Activated CD4-positive, alpha-beta T cell treated with anti-CD3 and anti-CD28 coated beads, Interleukin-2, amount 10 ng/mL, durations not matched to agents 24 days and 14 days (primary cell): ENCODE measurements at regions not wholly inside any gene's neighbourhood (a gene's known extent, or its start where the extent isn't known, plus 50 kb on each side); places are given as distances from the start of the nearest gene placed in this dataset.
A peak's percentile ranks its signal among the peaks of the same experiment; 100 is the strongest.

ENCODE experiments used
- DNase-seq: peaks from one replicate; pipeline ENCODE4 v3.0.0; 2022
- H3K27ac Mint-ChIP-seq: one replicate; pipeline ENCODE4 v1.8.0; 2022; ENCODE audit warnings: mild to moderate bottlenecking, mixed read lengths
- H3K27me3 Mint-ChIP-seq: one replicate; pipeline ENCODE4 v1.8.0; 2022; ENCODE audit warnings: mixed read lengths
- H3K36me3 Mint-ChIP-seq: one replicate; pipeline ENCODE4 v1.8.0; 2022; ENCODE audit warnings: low read depth, mild to moderate bottlenecking, mixed read lengths
- H3K4me1 Mint-ChIP-seq: one replicate; pipeline ENCODE4 v1.8.0; 2021; ENCODE audit warnings: mixed read lengths
- H3K4me3 Mint-ChIP-seq: one replicate; pipeline ENCODE4 v1.8.0; 2022; ENCODE audit warnings: mild to moderate bottlenecking, moderate library complexity, mixed read lengths
- H3K9me3 Mint-ChIP-seq: one replicate; pipeline ENCODE4 v1.8.0; 2021; ENCODE audit warnings: mixed read lengths
- intact Hi-C: fragments of 100-400 bp; cut with micrococcal nuclease; formaldehyde crosslinking; loops from one replicate; pipeline ENCODE4 v1.15.1; 2023

GRCh38 chr5:175129121-175129520 lies 314.9 kb downstream of the DRD1 start:
- Mint-ChIP-seq H3K27ac (no peak overlapping the region), H3K36me3 (no peaks in the 10 kb centered on the region), H3K4me1 (no peaks in the 10 kb centered on the region), H3K4me3 (no peak overlapping the region), H3K27me3 (no peaks in the 10 kb centered on the region), H3K9me3 (no peaks in the 10 kb centered on the region)
- DNase-seq, result no peak
- intact Hi-C loops, result no loop called here

GRCh38 chr5:175124821-175125220 lies 319.2 kb downstream of the DRD1 start:
- no peak overlapping the region for H3K4me3 Mint-ChIP-seq
- no peak for DNase-seq
- H3K4me1 Mint-ChIP-seq, result no peaks in the 10 kb centered on the region
- no peaks in the 10 kb centered on the region for H3K36me3 Mint-ChIP-seq
- no peak overlapping the region for H3K27ac Mint-ChIP-seq
- intact Hi-C loops, result no loop called here
- H3K9me3 Mint-ChIP-seq, result no peaks in the 10 kb centered on the region
- H3K27me3 Mint-ChIP-seq, result no peaks in the 10 kb centered on the region

GRCh38 chr5:175124251-175124813 lies 319.6 kb downstream of the DRD1 start:
- Mint-ChIP-seq H3K36me3 (no peaks in the 10 kb centered on the region), H3K9me3 (no peaks in the 10 kb centered on the region), H3K4me1 (no peaks in the 10 kb centered on the region), H3K27me3 (no peaks in the 10 kb centered on the region), H3K27ac (no peak overlapping the region), H3K4me3 (no peak overlapping the region)
- intact Hi-C loops, result no loop called here
- DNase-seq, result no peak

DNA sequence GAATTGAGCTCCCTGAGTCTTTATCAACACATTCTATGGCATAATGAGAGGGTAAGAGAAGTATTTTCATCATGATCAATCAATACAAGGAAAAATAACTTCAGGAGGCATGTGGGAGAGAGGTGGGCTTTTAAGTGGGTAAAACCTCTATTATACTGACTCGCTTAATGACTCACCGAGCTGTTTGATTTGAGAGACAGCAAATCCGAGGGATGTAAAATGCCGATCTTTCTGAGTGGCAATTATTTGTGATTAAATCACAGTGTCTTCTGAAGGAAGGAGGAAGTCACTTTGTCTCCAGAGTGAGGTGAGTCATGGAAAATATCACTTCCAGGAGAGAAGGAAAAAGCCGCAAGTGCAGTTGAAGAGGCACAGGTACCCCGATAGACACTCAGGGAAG lies 320.4 kb downstream of the DRD1 start:
- intact Hi-C loops, result no loop called here

DNA sequence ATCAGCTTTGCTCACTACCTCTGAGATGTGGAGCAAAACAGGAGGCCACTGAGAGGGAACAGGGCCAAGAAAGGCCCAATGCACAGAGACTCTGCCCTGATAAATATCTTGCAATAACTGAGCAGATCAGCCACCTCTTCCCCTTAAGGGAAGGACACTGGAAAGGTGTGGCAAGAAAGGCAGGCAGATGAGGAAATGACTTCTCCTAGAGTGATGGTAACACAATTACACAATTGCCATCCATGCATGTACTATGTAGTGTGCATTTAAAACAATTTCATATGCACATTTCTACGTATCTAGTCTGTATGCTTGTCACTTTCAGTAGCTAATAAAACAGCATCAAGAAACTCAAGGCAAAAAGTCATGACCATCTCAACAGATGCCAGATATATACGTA lies 322.5 kb downstream of the DRD1 start:
- H3K4me1 Mint-ChIP-seq, result no peaks in the 10 kb centered on the region
- H3K27me3 Mint-ChIP-seq, result no peaks in the 10 kb centered on the region
- intact Hi-C loops, result no loop called here

More for the DNA sequence above, 320.4 kb downstream of the DRD1 start:
- no peak for DNase-seq
- Mint-ChIP-seq H3K4me1 (no peaks in the 10 kb centered on the region), H3K9me3 (no peaks in the 10 kb centered on the region), H3K27ac (no peak overlapping the region), H3K36me3 (no peaks in the 10 kb centered on the region), H3K4me3 (no peak overlapping the region), H3K27me3 (no peaks in the 10 kb centered on the region)

DNA sequence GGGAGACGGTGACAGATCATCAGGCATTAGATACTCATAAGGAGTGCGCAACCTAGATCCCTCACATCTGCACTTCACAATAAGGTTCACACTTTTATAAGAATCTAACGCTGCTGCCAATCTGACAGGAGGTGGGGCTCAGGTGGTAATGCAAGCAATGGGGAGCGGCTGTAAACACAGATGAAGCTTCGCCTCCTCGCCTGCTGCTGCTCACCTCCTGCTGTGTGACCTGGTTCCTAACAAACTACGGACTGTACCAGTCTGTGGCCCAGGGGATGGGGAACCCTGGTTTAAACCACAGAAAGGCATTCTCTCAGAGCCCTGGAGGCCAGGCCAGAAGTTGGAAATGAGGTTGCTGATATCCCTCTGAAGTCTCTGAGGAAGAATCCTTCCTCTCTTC lies 323.6 kb downstream of the DRD1 start:
- Mint-ChIP-seq H3K27me3 (no peaks in the 10 kb centered on the region), H3K36me3 (no peaks in the 10 kb centered on the region), H3K4me3 (no peak overlapping the region), H3K9me3 (no peaks in the 10 kb centered on the region), H3K27ac (no peak overlapping the region), H3K4me1 (no peaks in the 10 kb centered on the region)
- DNase-seq, result no peak
- intact Hi-C loops, result no loop called here

More for the DNA sequence above, 322.5 kb downstream of the DRD1 start:
- Mint-ChIP-seq H3K27ac (no peak overlapping the region), H3K36me3 (no peaks in the 10 kb centered on the region), H3K9me3 (no peaks in the 10 kb centered on the region), H3K4me3 (no peak overlapping the region)
- DNase-seq, result no peak

- Mint-ChIP-seq H3K27ac (no peak overlapping the region), H3K4me3 (no peak overlapping the region), H3K9me3 (no peaks in the 10 kb centered on the region), H3K27me3 (no peaks in the 10 kb centered on the region), H3K36me3 (no peaks in the 10 kb centered on the region), H3K4me1 (no peaks in the 10 kb centered on the region)
- peak; percentile 41 for DNase-seq
- intact Hi-C loops, result no loop called here
These were observed 325.2 kb downstream of the DRD1 start for GRCh38 chr5:175118700-175119309.

GRCh38 chr5:175116466-175117048 lies 327.4 kb downstream of the DRD1 start:
- Mint-ChIP-seq H3K9me3 (no peaks in the 10 kb centered on the region), H3K4me3 (no peak overlapping the region), H3K36me3 (no peaks in the 10 kb centered on the region), H3K27ac (no peak overlapping the region), H3K4me1 (no peaks in the 10 kb centered on the region), H3K27me3 (no peaks in the 10 kb centered on the region)
- DNase-seq, result peak; percentile 20
- intact Hi-C loops, result no loop called here

DNA sequence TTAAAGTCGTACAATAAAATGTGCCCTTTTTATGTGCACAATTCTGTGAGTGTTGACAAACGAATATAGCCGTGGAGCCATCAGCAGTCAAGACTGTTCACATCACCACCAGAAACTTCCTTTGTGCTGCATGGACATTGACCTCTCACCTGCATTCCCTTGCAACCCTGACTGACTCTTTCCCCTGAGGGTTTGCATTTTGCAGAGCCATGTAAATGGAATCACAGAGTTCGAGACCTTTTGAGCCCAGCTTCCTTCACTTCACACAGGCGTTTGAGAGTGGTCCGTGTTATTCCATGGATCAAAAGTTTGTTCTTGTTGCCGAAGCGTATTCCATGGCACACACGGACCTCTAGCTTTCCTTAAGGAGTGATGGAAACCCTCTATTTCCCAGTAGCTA lies 328.2 kb downstream of the DRD1 start:
- H3K4me3 Mint-ChIP-seq, result no peak overlapping the region
- no peaks in the 10 kb centered on the region for H3K36me3 Mint-ChIP-seq
- H3K27ac Mint-ChIP-seq, result no peak overlapping the region
- no peaks in the 10 kb centered on the region for H3K9me3 Mint-ChIP-seq
- intact Hi-C loops, result no loop called here
- DNase-seq, result no peak
- H3K4me1 Mint-ChIP-seq, result no peaks in the 10 kb centered on the region
- H3K27me3 Mint-ChIP-seq, result no peaks in the 10 kb centered on the region

GRCh38 chr5:175113947-175114346 lies 330.0 kb downstream of the DRD1 start:
- H3K27ac Mint-ChIP-seq, result no peak overlapping the region
- intact Hi-C loops, result no loop called here
- H3K4me3 Mint-ChIP-seq, result no peak overlapping the region
- no peaks in the 10 kb centered on the region for H3K36me3 Mint-ChIP-seq
- H3K9me3 Mint-ChIP-seq, result no peaks in the 10 kb centered on the region
- no peak for DNase-seq
- no peaks in the 10 kb centered on the region for H3K27me3 Mint-ChIP-seq
- H3K4me1 Mint-ChIP-seq, result no peaks in the 10 kb centered on the region

GRCh38 chr5:175109058-175109755 lies 334.8 kb downstream of the DRD1 start:
- no peak for DNase-seq
- intact Hi-C loops, result no loop called here
- no peak overlapping the region for H3K4me3 Mint-ChIP-seq
- no peaks in the 10 kb centered on the region for H3K36me3 Mint-ChIP-seq
- no peaks in the 10 kb centered on the region for H3K4me1 Mint-ChIP-seq
- no peaks in the 10 kb centered on the region for H3K27me3 Mint-ChIP-seq
- H3K9me3 Mint-ChIP-seq, result no peaks in the 10 kb centered on the region
- no peak overlapping the region for H3K27ac Mint-ChIP-seq

DNA sequence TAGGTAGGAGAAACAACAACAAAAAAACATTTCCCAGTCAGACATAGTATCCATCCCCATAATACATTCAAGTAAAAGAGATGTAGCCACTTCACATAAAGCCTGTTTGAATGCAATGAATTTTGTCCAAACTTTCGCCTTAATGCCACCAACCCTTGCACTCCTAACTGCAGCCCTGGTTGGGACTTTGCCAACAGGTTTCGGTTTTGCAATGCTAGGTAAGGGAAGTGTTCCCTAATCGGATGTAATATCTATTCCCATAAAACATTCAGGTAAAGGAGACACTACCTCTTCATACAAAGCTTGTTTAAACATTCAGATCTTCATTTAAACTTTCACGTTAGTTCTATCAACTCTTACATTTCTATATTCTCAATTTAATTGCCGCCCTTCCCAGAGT lies 336.1 kb downstream of the DRD1 start:
- Mint-ChIP-seq H3K4me3 (no peak overlapping the region), H3K27me3 (no peaks in the 10 kb centered on the region), H3K4me1 (no peaks in the 10 kb centered on the region), H3K27ac (no peak overlapping the region), H3K36me3 (no peaks in the 10 kb centered on the region), H3K9me3 (no peaks in the 10 kb centered on the region)
- DNase-seq, result no peak
- intact Hi-C loops, result no loop called here

- no peak for DNase-seq
- Mint-ChIP-seq H3K27me3 (peaks cover 2% of the 10 kb centered on the region), H3K27ac (no peak overlapping the region), H3K9me3 (no peaks in the 10 kb centered on the region), H3K4me3 (no peak overlapping the region), H3K36me3 (no peaks in the 10 kb centered on the region), H3K4me1 (no peaks in the 10 kb centered on the region)
- intact Hi-C loops, result no loop called here
These were observed 336.9 kb downstream of the DRD1 start for GRCh38 chr5:175107028-175107588.

GRCh38 chr5:175104677-175105076 lies 339.3 kb downstream of the DRD1 start:
- Mint-ChIP-seq H3K27me3 (peaks cover 2% of the 10 kb centered on the region), H3K4me3 (no peak overlapping the region), H3K9me3 (no peaks in the 10 kb centered on the region), H3K36me3 (no peaks in the 10 kb centered on the region), H3K4me1 (no peaks in the 10 kb centered on the region), H3K27ac (no peak overlapping the region)
- intact Hi-C loops, result no loop called here
- DNase-seq, result no peak
